HEK293T (cell line): ENCODE measurements at regions not wholly inside any gene's neighbourhood (a gene's known extent, or its start where the extent isn't known, plus 50 kb on each side); places are given as distances from the start of the nearest gene placed in this dataset.

Source experiments
- CTCF ChIA-PET: fragments of 350-600 bp; formaldehyde crosslinking; extraction: SDS; loops from one replicate; lab custom pipeline; 2021; ENCODE audit warnings: antibody characterized with exemption, inconsistent platforms; lab: Yijun Ruan, JAX
- POLR2A ChIA-PET: fragments of 350-600 bp; formaldehyde crosslinking; extraction: SDS; loops from one replicate; lab custom pipeline; 2020; ENCODE audit warnings: antibody characterized with exemption, inconsistent platforms; lab: Yijun Ruan, JAX
- DNase-seq: peaks from one replicate; pipeline ENCODE4 v3.0.0; 2012; ENCODE audit warnings: mixed read lengths; ENCODE audit errors: extremely low spot score
- ARNT ChIP-seq: fragments of 450-650 bp; IDR thresholded peaks from 2 replicates; pipeline ENCODE4 v1.6.1; 2017; ENCODE audit warnings: mild to moderate bottlenecking
- BHLHE40 ChIP-seq: fragments of 450-650 bp; IDR thresholded peaks from 2 replicates; pipeline ENCODE4 v1.6.1; 2016; ENCODE audit warnings: mild to moderate bottlenecking, moderate library complexity, borderline replicate concordance
- CTBP1 ChIP-seq: fragments of 450-650 bp; IDR thresholded peaks from 2 replicates; pipeline ENCODE4 v1.6.1; 2016; ENCODE audit warnings: borderline replicate concordance
- ELF4 ChIP-seq: fragments of 450-650 bp; IDR thresholded peaks from 2 replicates; pipeline ENCODE4 v1.6.1; 2017; ENCODE audit warnings: antibody characterized with exemption
- FOXA1 ChIP-seq: fragments of 450-650 bp; IDR thresholded peaks from 2 replicates; pipeline ENCODE4 v1.6.1; 2016; ENCODE audit warnings: mild to moderate bottlenecking
- FOXK2 ChIP-seq: fragments of 450-650 bp; IDR thresholded peaks from 2 replicates; pipeline ENCODE4 v1.6.1; 2016; ENCODE audit warnings: mild to moderate bottlenecking
- FOXM1 ChIP-seq: fragments of 450-650 bp; IDR thresholded peaks from 2 replicates; pipeline ENCODE4 v1.6.1; 2017; ENCODE audit warnings: mild to moderate bottlenecking, borderline replicate concordance
- HDGF ChIP-seq: fragments of 450-650 bp; IDR thresholded peaks from 2 replicates; pipeline ENCODE4 v1.6.1; 2017; ENCODE audit warnings: antibody characterized with exemption, borderline replicate concordance
- L3MBTL2 ChIP-seq: fragments of 450-650 bp; conservative IDR thresholded peaks from 2 replicates; pipeline ENCODE4 v1.6.1; 2016; ENCODE audit warnings: mild to moderate bottlenecking
- LEF1 ChIP-seq: fragments of 450-650 bp; IDR thresholded peaks from 2 replicates; pipeline ENCODE4 v1.6.1; 2017; ENCODE audit warnings: mild to moderate bottlenecking, borderline replicate concordance
- NFRKB ChIP-seq: fragments of 450-650 bp; IDR thresholded peaks from 2 replicates; pipeline ENCODE4 v1.6.1; 2016; ENCODE audit warnings: mild to moderate bottlenecking, moderate library complexity
- PKNOX1 ChIP-seq: fragments of 450-650 bp; IDR thresholded peaks from 2 replicates; pipeline ENCODE4 v1.6.1; 2016
- SP1 ChIP-seq: fragments of 450-650 bp; IDR thresholded peaks from 2 replicates; pipeline ENCODE4 v1.6.1; 2017
- SUZ12 ChIP-seq: fragments of 450-650 bp; IDR thresholded peaks from 2 replicates; pipeline ENCODE4 v1.6.1; 2016; ENCODE audit warnings: mild to moderate bottlenecking
- TARDBP ChIP-seq: fragments of 450-650 bp; IDR thresholded peaks from 2 replicates; pipeline ENCODE4 v1.6.1; 2016
- ZNF384 ChIP-seq: fragments of 450-650 bp; IDR thresholded peaks from 2 replicates; pipeline ENCODE4 v1.6.1; 2016

GRCh38 chr20:10971096-10971495 is 297.3 kb upstream of the JAG1 start:
- TF ChIP-seq FOXK2 = no peak
- no peak for TF ChIP-seq BHLHE40
- TF ChIP-seq SP1 = no peak
- no peak for TF ChIP-seq L3MBTL2
- no peak for TF ChIP-seq FOXM1
- TF ChIP-seq HDGF = no peak
- TF ChIP-seq PKNOX1 = no peak
- TF ChIP-seq ARNT = no peak
- no peak for TF ChIP-seq LEF1
- no peak for TF ChIP-seq SUZ12
- no peak for TF ChIP-seq TARDBP
- no peak for TF ChIP-seq ELF4
- no peak for TF ChIP-seq CTBP1
- TF ChIP-seq FOXA1 = no peak
- TF ChIP-seq NFRKB = no peak
- no peak for TF ChIP-seq ZNF384
- no peak for DNase-seq
- ChIA-PET POLR2A (no interaction called here), CTCF (no interaction called here)

- DNase-seq = no peak
- no peak for TF ChIP-seq SP1
- TF ChIP-seq SUZ12 = no peak
- no peak for TF ChIP-seq HDGF
- no peak for TF ChIP-seq FOXM1
- no peak for TF ChIP-seq ARNT
- TF ChIP-seq CTBP1 = no peak
- TF ChIP-seq ZNF384 = no peak
- TF ChIP-seq BHLHE40 = no peak
- TF ChIP-seq PKNOX1 = no peak
- TF ChIP-seq LEF1 = no peak
- TF ChIP-seq TARDBP = no peak
- no peak for TF ChIP-seq FOXK2
- TF ChIP-seq FOXA1 = no peak
- no peak for TF ChIP-seq L3MBTL2
- no peak for TF ChIP-seq NFRKB
- TF ChIP-seq ELF4 = no peak
- ChIA-PET POLR2A (no interaction called here), CTCF (interaction anchor here (0.7 kb wide), 1 partner anchor 14 kb away, joined by 3 read pairs; no protein-coding TSS in a partner anchor)
These were observed 298.5 kb upstream of the JAG1 start for GRCh38 chr20:10972219-10972860.

GRCh38 chr20:10976051-10976450 is 302.3 kb upstream of the JAG1 start:
- no peak for DNase-seq
- ChIA-PET CTCF (no interaction called here), POLR2A (no interaction called here)
- no peak for TF ChIP-seq FOXM1
- TF ChIP-seq ARNT = no peak
- TF ChIP-seq TARDBP = no peak
- no peak for TF ChIP-seq NFRKB
- no peak for TF ChIP-seq L3MBTL2
- no peak for TF ChIP-seq FOXK2
- no peak for TF ChIP-seq SP1
- no peak for TF ChIP-seq FOXA1
- TF ChIP-seq LEF1 = no peak
- no peak for TF ChIP-seq ZNF384
- TF ChIP-seq BHLHE40 = no peak
- no peak for TF ChIP-seq SUZ12
- TF ChIP-seq ELF4 = no peak
- TF ChIP-seq CTBP1 = no peak
- no peak for TF ChIP-seq PKNOX1

GRCh38 chr20:10978019-10978702 is 304.4 kb upstream of the JAG1 start:
- TF ChIP-seq SUZ12 = no peak
- TF ChIP-seq L3MBTL2 = no peak
- TF ChIP-seq ARNT = no peak
- TF ChIP-seq TARDBP = no peak
- TF ChIP-seq ELF4 = no peak
- no peak for TF ChIP-seq PKNOX1
- TF ChIP-seq HDGF = no peak
- TF ChIP-seq BHLHE40 = no peak
- TF ChIP-seq CTBP1 = no peak
- TF ChIP-seq SP1 = no peak
- TF ChIP-seq FOXK2 = no peak
- TF ChIP-seq NFRKB = no peak
- TF ChIP-seq LEF1 = no peak
- TF ChIP-seq FOXM1 = no peak
- no peak for TF ChIP-seq ZNF384
- ChIA-PET POLR2A (no interaction called here), CTCF (interaction anchor here (0.6 kb wide), 1 partner anchor 72 kb away, joined by 3 read pairs; no protein-coding TSS in a partner anchor)
- DNase-seq = no peak

- ChIA-PET POLR2A (no interaction called here), CTCF (interaction anchor here (0.6 kb wide), 1 partner anchor 73 kb away, joined by 3 read pairs; no protein-coding TSS in a partner anchor)
- DNase-seq = no peak
- TF ChIP-seq LEF1 (no peak), SUZ12 (no peak), HDGF (no peak), FOXA1 (no peak), ELF4 (no peak), FOXM1 (no peak), NFRKB (no peak)
These were observed 304.9 kb upstream of the JAG1 start for GRCh38 chr20:10978713-10979112.
